Suprapubic skin (tissue), 4 donors: ENCODE measurements at regions not wholly inside any gene's neighbourhood (a gene's known extent, or its start where the extent isn't known, plus 50 kb on each side); places are given as distances from the start of the nearest gene placed in this dataset.

ENCODE experiments used
- DNase-seq, 2 donors: peaks; one replicate each; pipeline ENCODE4 v3.0.0-alpha.2; 2019; ENCODE audit warnings: low spot score in 2 of 2
- H3K27ac ChIP-seq: fragments of 200-600 bp; sonication (generic); one replicate; pipeline ENCODE4 v1.5.1; 2019
- H3K27me3 ChIP-seq: fragments of 200-600 bp; sonication (generic); one replicate; pipeline ENCODE4 v1.5.1; 2019
- H3K36me3 ChIP-seq: fragments of 200-600 bp; sonication (generic); one replicate; pipeline ENCODE4 v1.5.1; 2019
- H3K4me1 ChIP-seq: fragments of 200-600 bp; sonication (generic); one replicate; pipeline ENCODE4 v1.5.1; 2019
- H3K4me3 ChIP-seq: fragments of 200-600 bp; sonication (generic); one replicate; pipeline ENCODE4 v1.5.1; 2019; ENCODE audit warnings: mild to moderate bottlenecking
- H3K9me3 ChIP-seq: fragments of 200-600 bp; sonication (generic); one replicate; pipeline ENCODE4 v1.5.1; 2019
- EP300 ChIP-seq: sonication (generic); formaldehyde crosslinking; IDR thresholded peaks from one replicate; pipeline ENCODE4 v1.6.1; 2017; ENCODE audit warnings: antibody characterized with exemption
- POLR2A ChIP-seq, 2 donors: fragments of 450-650 bp; IDR thresholded peaks; one replicate each; pipeline ENCODE4 v1.6.1; 2017; ENCODE audit warnings: antibody characterized with exemption in 2 of 2, mild to moderate bottlenecking in 2 of 2, moderate library complexity in 2 of 2
- POLR2AphosphoS5 ChIP-seq, 3 donors: sonication (generic); formaldehyde crosslinking; IDR thresholded peaks; one replicate each; pipeline ENCODE4 v1.6.1; 2017; ENCODE audit warnings: antibody characterized with exemption in 3 of 3
- WGBS: methylation state at CpG from one replicate; pipeline ENCODE4 v1.1.5; 2018; 5-methylcytosine and 5-hydroxymethylcytosine counted together
- TF ChIP-seq, protein P1 (sequence below), 2 donors: fragments of 200-600 bp in 1 of 2; fragments of 450-650 bp in 1 of 2; sonication (generic) in 1 of 2; IDR thresholded peaks; one replicate each; pipeline ENCODE4 v1.5.1; 2016 to 2019; ENCODE audit warnings: antibody characterized with exemption in 2 of 2, mild to moderate bottlenecking in 1 of 2, moderate library complexity in 1 of 2

- H3K27ac ChIP-seq: no peak overlapping the region
- H3K4me1 ChIP-seq: no peaks in the 10 kb centered on the region
- H3K27me3 ChIP-seq: no peaks in the 10 kb centered on the region
- H3K36me3 ChIP-seq: no peaks in the 10 kb centered on the region
- no peaks in the 10 kb centered on the region for H3K9me3 ChIP-seq
- H3K4me3 ChIP-seq: no peak overlapping the region
- TF ChIP-seq EP300: no peak
- TF ChIP-seq POLR2AphosphoS5 (IDR thresholded peaks at IDR 0.05): no peak
- TF ChIP-seq POLR2A (IDR thresholded peaks at IDR 0.05): no peak
- DNase-seq: no peak
- WGBS: 94% methylated on average over 5 of the region's 5 CpGs
These were observed 50.8 kb upstream of the PTHLH start for GRCh38 chr12:28023156-28023887.

DNA sequence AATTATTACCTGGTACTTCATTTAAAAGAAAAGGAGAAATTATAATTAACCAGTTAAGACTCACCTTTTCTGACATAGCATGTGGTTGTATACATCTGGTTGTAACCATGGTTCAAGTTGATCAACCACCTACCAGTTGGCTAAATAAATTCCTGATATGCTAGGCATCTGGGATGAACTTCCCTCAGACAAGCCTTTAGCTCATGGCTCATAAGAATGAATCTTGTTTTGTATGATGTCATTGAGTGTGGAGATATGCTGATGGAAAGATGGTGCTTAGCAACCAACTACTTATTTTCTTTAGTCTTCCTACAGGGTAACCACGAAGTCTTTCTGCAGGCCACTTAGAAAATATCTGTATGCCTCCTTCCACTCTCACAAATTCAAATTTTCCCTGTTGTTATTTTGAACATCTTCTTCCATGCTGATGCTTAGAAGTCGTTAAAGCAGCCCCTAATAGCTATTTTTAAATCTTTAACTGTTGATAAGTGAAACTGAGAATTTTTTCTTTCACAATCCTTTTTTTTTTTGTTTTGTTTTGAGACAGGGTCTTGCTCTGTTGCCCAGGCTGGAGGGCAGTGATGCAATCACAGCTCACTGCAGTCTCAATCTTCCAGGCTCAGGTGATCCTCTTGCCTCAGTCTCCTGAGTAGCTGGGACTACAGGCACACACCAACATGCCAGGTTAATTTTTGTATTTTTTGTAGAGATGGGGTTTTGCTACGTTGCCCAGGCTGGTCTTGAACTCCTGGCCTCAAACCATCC lies 51.9 kb upstream of the PTHLH start:
- Histone ChIP-seq H3K4me3 (no peak overlapping the region), H3K27ac (no peak overlapping the region), H3K9me3 (no peaks in the 10 kb centered on the region), H3K4me1 (no peaks in the 10 kb centered on the region), H3K27me3 (no peaks in the 10 kb centered on the region), H3K36me3 (no peaks in the 10 kb centered on the region)
- DNase-seq: no peak
- WGBS: 73% methylated on average over 3 of the region's 3 CpGs
- TF ChIP-seq POLR2AphosphoS5 (IDR thresholded peaks at IDR 0.05): no peak

DNA sequence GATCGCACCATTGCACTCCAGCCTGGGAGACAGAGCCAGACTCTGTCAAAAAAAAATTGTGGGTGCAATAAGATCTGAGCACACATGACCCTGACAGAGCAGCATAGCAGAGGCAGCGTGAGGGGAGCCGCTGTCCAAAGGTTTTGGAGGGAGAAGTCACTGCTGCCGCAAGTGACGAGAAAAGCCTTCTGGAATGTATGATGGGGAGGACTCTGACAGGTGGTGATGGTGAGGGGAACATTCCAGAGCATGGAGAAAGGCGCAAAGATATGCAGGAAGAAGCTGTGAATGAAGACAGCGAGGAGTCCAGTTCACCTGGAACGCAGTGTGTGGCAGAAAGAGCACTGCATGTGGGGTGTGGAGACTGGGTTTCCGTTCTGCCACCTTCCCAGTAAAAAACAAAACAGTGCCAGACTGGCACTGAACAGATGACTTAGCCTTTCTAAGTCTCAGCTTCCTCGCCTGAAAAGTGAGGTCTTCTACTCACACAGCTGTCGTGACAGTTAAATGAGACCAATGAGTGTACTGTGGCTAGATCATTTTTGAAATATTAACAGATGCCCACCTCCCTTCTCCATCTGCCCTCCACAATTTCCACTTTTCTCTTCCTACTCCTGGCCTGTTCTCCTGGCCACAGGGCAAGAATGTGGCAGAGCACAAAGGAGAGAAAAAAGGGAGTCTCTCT lies 53.4 kb upstream of the PTHLH start:
- 93% methylated on average over 11 of the region's 11 CpGs for WGBS

GRCh38 chr12:28026701-28027100 lies 54.2 kb upstream of the PTHLH start:
- no peak for DNase-seq
- Histone ChIP-seq H3K27me3 (no peaks in the 10 kb centered on the region), H3K4me1 (no peaks in the 10 kb centered on the region), H3K9me3 (no peaks in the 10 kb centered on the region), H3K27ac (no peak overlapping the region), H3K4me3 (no peak overlapping the region), H3K36me3 (no peaks in the 10 kb centered on the region)
- TF ChIP-seq EP300 (no peak), POLR2A (IDR thresholded peaks at IDR 0.05) (no peak), POLR2AphosphoS5 (IDR thresholded peaks at IDR 0.05) (no peak)
- TF ChIP-seq, protein P1, sequence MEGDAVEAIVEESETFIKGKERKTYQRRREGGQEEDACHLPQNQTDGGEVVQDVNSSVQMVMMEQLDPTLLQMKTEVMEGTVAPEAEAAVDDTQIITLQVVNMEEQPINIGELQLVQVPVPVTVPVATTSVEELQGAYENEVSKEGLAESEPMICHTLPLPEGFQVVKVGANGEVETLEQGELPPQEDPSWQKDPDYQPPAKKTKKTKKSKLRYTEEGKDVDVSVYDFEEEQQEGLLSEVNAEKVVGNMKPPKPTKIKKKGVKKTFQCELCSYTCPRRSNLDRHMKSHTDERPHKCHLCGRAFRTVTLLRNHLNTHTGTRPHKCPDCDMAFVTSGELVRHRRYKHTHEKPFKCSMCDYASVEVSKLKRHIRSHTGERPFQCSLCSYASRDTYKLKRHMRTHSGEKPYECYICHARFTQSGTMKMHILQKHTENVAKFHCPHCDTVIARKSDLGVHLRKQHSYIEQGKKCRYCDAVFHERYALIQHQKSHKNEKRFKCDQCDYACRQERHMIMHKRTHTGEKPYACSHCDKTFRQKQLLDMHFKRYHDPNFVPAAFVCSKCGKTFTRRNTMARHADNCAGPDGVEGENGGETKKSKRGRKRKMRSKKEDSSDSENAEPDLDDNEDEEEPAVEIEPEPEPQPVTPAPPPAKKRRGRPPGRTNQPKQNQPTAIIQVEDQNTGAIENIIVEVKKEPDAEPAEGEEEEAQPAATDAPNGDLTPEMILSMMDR (IDR thresholded peaks at IDR 0.05): no peak
- 77% methylated on average over 5 of the region's 5 CpGs for WGBS

More for the DNA sequence above, 53.4 kb upstream of the PTHLH start:
- H3K4me3 ChIP-seq: no peak overlapping the region
- H3K36me3 ChIP-seq: no peaks in the 10 kb centered on the region
- no peaks in the 10 kb centered on the region for H3K4me1 ChIP-seq
- no peaks in the 10 kb centered on the region for H3K27me3 ChIP-seq
- H3K27ac ChIP-seq: no peak overlapping the region
- H3K9me3 ChIP-seq: no peaks in the 10 kb centered on the region
- no peak for DNase-seq
- TF ChIP-seq POLR2A (IDR thresholded peaks at IDR 0.05): no peak
- TF ChIP-seq EP300: no peak
- no peak for TF ChIP-seq POLR2AphosphoS5 (IDR thresholded peaks at IDR 0.05)
- TF ChIP-seq, protein P1 (IDR thresholded peaks at IDR 0.05): no peak

DNA sequence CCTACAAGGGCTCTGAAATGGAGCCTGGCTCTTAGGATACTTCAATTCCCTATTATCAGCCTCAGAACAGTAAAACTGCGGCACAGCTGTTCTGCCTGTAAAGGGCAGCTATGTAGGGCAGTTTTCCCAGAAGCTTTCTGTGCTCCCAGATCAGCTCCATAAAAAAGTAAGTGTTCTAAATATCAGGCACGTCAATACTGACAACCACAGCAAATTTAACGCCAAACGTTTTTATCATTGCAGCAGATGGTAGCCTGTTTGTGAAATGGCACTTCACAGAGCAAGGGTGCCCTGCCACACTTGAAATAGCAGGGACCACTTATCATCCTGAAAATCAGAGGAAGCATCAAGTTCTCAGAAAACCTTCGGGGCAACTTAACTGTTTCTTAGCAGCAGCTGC lies 54.8 kb upstream of the PTHLH start:
- Histone ChIP-seq H3K27ac (no peak overlapping the region), H3K4me1 (no peaks in the 10 kb centered on the region), H3K36me3 (no peaks in the 10 kb centered on the region), H3K27me3 (no peaks in the 10 kb centered on the region), H3K9me3 (no peaks in the 10 kb centered on the region), H3K4me3 (no peak overlapping the region)
- no peak for DNase-seq
- TF ChIP-seq POLR2AphosphoS5 (IDR thresholded peaks at IDR 0.05): no peak
- TF ChIP-seq, protein P1 (IDR thresholded peaks at IDR 0.05): no peak
- no peak for TF ChIP-seq EP300
- no peak for TF ChIP-seq POLR2A (IDR thresholded peaks at IDR 0.05)
- WGBS: 48% methylated on average over 5 of the region's 5 CpGs
